Uterus (tissue), 2 donors: ENCODE measurements at regions not wholly inside any gene's neighbourhood (a gene's known extent, or its start where the extent isn't known, plus 50 kb on each side); places are given as distances from the start of the nearest gene placed in this dataset.

Experiments
- CTCF ChIP-seq, 4 experiments: fragments of 200-600 bp in 2 of 4; fragments of 450-650 bp in 2 of 4; sonication (generic) in 2 of 4; IDR thresholded peaks; one replicate each; pipeline ENCODE4 v1.5.1; 2016 to 2019; ENCODE audit warnings: antibody characterized with exemption in 4 of 4, mild to moderate bottlenecking in 2 of 4, moderate library complexity in 1 of 4
- POLR2A ChIP-seq, 2 donors: fragments of 450-650 bp; IDR thresholded peaks; one replicate each; pipeline ENCODE4 v1.6.1; 2016; ENCODE audit warnings: antibody characterized with exemption in 2 of 2, mild to moderate bottlenecking in 1 of 2, moderate library complexity in 1 of 2

GRCh38 chr6:164990901-164991300, 318.5 kb downstream of the C6orf118 start:
- TF ChIP-seq POLR2A (IDR thresholded peaks at IDR 0.05) (no peak), CTCF (IDR thresholded peaks at IDR 0.05) (no peak)
